HG03103 (cell line): ENCODE measurements at regions not wholly inside any gene's neighbourhood (a gene's known extent, or its start where the extent isn't known, plus 50 kb on each side); places are given as distances from the start of the nearest gene placed in this dataset.
"Not testable (repeated sequence)": the region's sequence is repeated elsewhere in the genome, so short reads cannot be mapped to it uniquely, and the experiment has no call there.

Experiments
- ATAC-seq: cut with Tn5 transposase; IDR thresholded peaks from one replicate; pipeline ENCODE4 v1.9.1; 2021; ENCODE audit warnings: low read depth; ENCODE audit not compliant: unreplicated experiment

- no peak for ATAC-seq
These were observed 251.7 kb upstream of the SFSWAP start for GRCh38 chr12:131458931-131459772.

GRCh38 chr12:131459773-131460365 is 251.0 kb upstream of the SFSWAP start:
- ATAC-seq = no peak

- no peak for ATAC-seq
These were observed 250.4 kb upstream of the SFSWAP start for GRCh38 chr12:131460520-131460919.

- no peak for ATAC-seq
These were observed 249.8 kb upstream of the SFSWAP start for GRCh38 chr12:131461096-131461495.

- ATAC-seq = no peak
These were observed 247.7 kb upstream of the SFSWAP start for GRCh38 chr12:131463174-131463573.

GRCh38 chr12:131464081-131464480 is 246.8 kb upstream of the SFSWAP start:
- ATAC-seq = no peak

- ATAC-seq = no peak
These were observed 244.6 kb upstream of the SFSWAP start for GRCh38 chr12:131466306-131466705.

- ATAC-seq = no peak
These were observed 244.0 kb upstream of the SFSWAP start for GRCh38 chr12:131466932-131467331.

- ATAC-seq = no peak
These were observed 242.7 kb upstream of the SFSWAP start for GRCh38 chr12:131468206-131468605.

- ATAC-seq = not testable (repeated sequence)
These were observed 240.9 kb upstream of the SFSWAP start for GRCh38 chr12:131469945-131470344.

- no peak for ATAC-seq
These were observed 239.5 kb upstream of the SFSWAP start for GRCh38 chr12:131471271-131471905.

- no peak for ATAC-seq
These were observed 238.8 kb upstream of the SFSWAP start for GRCh38 chr12:131471946-131472732.

GRCh38 chr12:131473261-131473660 is 237.6 kb upstream of the SFSWAP start:
- ATAC-seq = no peak

GRCh38 chr12:131473741-131474709 is 236.9 kb upstream of the SFSWAP start:
- ATAC-seq = no peak

- ATAC-seq = not testable (repeated sequence)
These were observed 235.9 kb upstream of the SFSWAP start for GRCh38 chr12:131475012-131475411.

- no peak for ATAC-seq
These were observed 233.3 kb upstream of the SFSWAP start for GRCh38 chr12:131477613-131478012.

GRCh38 chr12:131478468-131478867 is 232.4 kb upstream of the SFSWAP start:
- ATAC-seq = no peak

- ATAC-seq = no peak
These were observed 228.7 kb upstream of the SFSWAP start for GRCh38 chr12:131482199-131482598.

- ATAC-seq = no peak
These were observed 228.2 kb upstream of the SFSWAP start for GRCh38 chr12:131482686-131483085.
